Ascending aorta (tissue), 2 donors: ENCODE measurements at regions not wholly inside any gene's neighbourhood (a gene's known extent, or its start where the extent isn't known, plus 50 kb on each side); places are given as distances from the start of the nearest gene placed in this dataset.
"Not testable (repeated sequence)": the region's sequence is repeated elsewhere in the genome, so short reads cannot be mapped to it uniquely, and the experiment has no call there.

Source experiments
- DNase-seq, 2 donors: peaks; one replicate each; pipeline ENCODE4 v3.0.0-alpha.2; 2019; ENCODE audit warnings: low spot score in 2 of 2
- H3K27ac ChIP-seq, 2 donors: fragments of 200-600 bp; sonication (generic); one replicate each; pipeline ENCODE4 v1.5.1; 2016 to 2017; ENCODE audit warnings: mild to moderate bottlenecking in 1 of 2
- H3K27me3 ChIP-seq: fragments of 200-600 bp; sonication (generic); one replicate; pipeline ENCODE4 v1.5.1; 2017
- H3K36me3 ChIP-seq, 2 donors: fragments of 200-600 bp; sonication (generic); one replicate each; pipeline ENCODE4 v1.5.1; 2016
- H3K4me1 ChIP-seq, 2 donors: fragments of 200-600 bp; sonication (generic); one replicate each; pipeline ENCODE4 v1.5.1; 2016 to 2017; ENCODE audit warnings: mild to moderate bottlenecking in 1 of 2
- H3K4me3 ChIP-seq, 2 donors: fragments of 200-600 bp; sonication (generic); one replicate each; pipeline ENCODE4 v1.5.1; 2016 to 2017; ENCODE audit warnings: mild to moderate bottlenecking in 1 of 2
- H3K9me3 ChIP-seq, 2 donors: fragments of 200-600 bp; sonication (generic); one replicate each; pipeline ENCODE4 v1.5.1; 2016
- CTCF ChIP-seq, 3 experiments: fragments of 200-600 bp in 2 of 3; fragments of 450-650 bp in 1 of 3; sonication (generic) in 2 of 3; IDR thresholded peaks; one replicate each; pipeline ENCODE4 v1.5.1; 2016 to 2019; ENCODE audit warnings: antibody characterized with exemption in 3 of 3, mild to moderate bottlenecking in 1 of 3, moderate library complexity in 1 of 3
- intact Hi-C: fragments of 100-400 bp; cut with DNase I; formaldehyde crosslinking; loops from one replicate; pipeline ENCODE4 v1.15.1; 2023

DNA sequence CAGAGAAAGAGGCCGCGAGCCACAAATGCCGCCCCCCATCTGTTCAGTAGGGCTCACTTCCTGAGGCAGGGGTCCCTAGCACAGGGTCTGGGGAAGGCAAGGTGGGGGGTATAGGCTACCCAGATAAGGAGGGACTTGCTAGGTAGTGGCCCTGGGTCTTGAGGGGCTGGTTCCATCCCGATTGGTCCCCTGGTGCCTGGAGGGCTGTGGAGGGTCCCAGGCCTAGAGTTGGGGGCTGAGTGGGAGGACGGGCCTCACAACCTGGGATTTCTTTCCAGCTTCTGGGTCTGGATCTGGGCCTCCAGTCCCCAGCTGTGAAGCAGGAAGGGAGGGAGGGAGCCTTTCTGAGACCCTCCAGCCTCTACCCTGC lies 75.1 kb upstream of the EN2 start:
- intact Hi-C loops: no loop called here
- Histone ChIP-seq H3K4me3 (no peak overlapping the region), H3K4me1 (peaks cover 8% of the 10 kb centered on the region in 2 donors), H3K36me3 (no peaks in the 10 kb centered on the region), H3K27me3 (peaks cover 13% of the 10 kb centered on the region), H3K27ac (no peak overlapping the region), H3K9me3 (no peaks in the 10 kb centered on the region)
- TF ChIP-seq CTCF (IDR thresholded peaks at IDR 0.05): no peak
- DNase-seq: no peak

GRCh38 chr7:155383756-155384491 lies 74.0 kb upstream of the EN2 start:
- Histone ChIP-seq H3K36me3 (no peaks in the 10 kb centered on the region), H3K4me3 (no peak overlapping the region), H3K27ac (no peak overlapping the region), H3K27me3 (peaks cover 13% of the 10 kb centered on the region), H3K9me3 (no peaks in the 10 kb centered on the region), H3K4me1 (peaks cover 3 to 8% of the 10 kb centered on the region in 2 donors)
- intact Hi-C loops: no loop called here
- no peak for DNase-seq
- TF ChIP-seq CTCF (IDR thresholded peaks at IDR 0.05): no peak

- no peaks in the 10 kb centered on the region for H3K9me3 ChIP-seq
- no peak for DNase-seq
- TF ChIP-seq CTCF (IDR thresholded peaks at IDR 0.05): no peak
- no peaks in the 10 kb centered on the region for H3K36me3 ChIP-seq
- intact Hi-C loops: no loop called here
- peaks cover 13% of the 10 kb centered on the region for H3K27me3 ChIP-seq
- H3K4me1 ChIP-seq: peaks cover 3 to 8% of the 10 kb centered on the region in 2 donors
- no peak overlapping the region for H3K4me3 ChIP-seq
- no peak overlapping the region for H3K27ac ChIP-seq
These were observed 73.2 kb upstream of the EN2 start for GRCh38 chr7:155384751-155385150.

GRCh38 chr7:155385182-155385581 lies 72.7 kb upstream of the EN2 start:
- H3K27me3 ChIP-seq: peaks cover 13% of the 10 kb centered on the region
- H3K27ac ChIP-seq, H3K9me3 ChIP-seq, intact Hi-C loops, H3K4me1 ChIP-seq, DNase-seq, H3K36me3 ChIP-seq, H3K4me3 ChIP-seq: not testable (repeated sequence)

DNA sequence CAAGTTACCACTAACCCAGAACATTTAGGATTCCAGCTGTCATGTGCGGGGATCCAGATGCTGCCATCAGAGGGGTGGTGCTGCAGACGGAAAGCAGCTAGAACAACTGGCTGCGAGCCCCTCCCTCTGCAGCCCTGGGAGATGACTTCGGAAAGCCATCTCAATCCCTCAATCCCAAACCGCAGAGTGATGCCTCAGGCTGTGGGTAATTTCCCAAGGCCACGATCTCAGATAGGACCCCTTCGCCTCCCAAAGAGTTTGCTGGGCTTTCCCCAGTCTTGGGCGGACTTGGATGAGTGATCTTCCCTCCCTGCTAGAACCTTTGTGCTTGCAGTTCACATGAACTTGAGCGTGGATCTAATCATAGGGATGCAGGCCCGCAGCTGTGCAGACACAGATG lies 71.3 kb upstream of the EN2 start:
- H3K36me3 ChIP-seq: no peaks in the 10 kb centered on the region
- no peak overlapping the region for H3K4me3 ChIP-seq
- H3K9me3 ChIP-seq: no peaks in the 10 kb centered on the region
- no peak overlapping the region for H3K27ac ChIP-seq
- H3K4me1 ChIP-seq: peaks cover 0 to 8% of the 10 kb centered on the region in 2 donors
- DNase-seq: no peak
- TF ChIP-seq CTCF (IDR thresholded peaks at IDR 0.05): no peak
- intact Hi-C loops: no loop called here
- H3K27me3 ChIP-seq: peaks cover 6% of the 10 kb centered on the region

DNA sequence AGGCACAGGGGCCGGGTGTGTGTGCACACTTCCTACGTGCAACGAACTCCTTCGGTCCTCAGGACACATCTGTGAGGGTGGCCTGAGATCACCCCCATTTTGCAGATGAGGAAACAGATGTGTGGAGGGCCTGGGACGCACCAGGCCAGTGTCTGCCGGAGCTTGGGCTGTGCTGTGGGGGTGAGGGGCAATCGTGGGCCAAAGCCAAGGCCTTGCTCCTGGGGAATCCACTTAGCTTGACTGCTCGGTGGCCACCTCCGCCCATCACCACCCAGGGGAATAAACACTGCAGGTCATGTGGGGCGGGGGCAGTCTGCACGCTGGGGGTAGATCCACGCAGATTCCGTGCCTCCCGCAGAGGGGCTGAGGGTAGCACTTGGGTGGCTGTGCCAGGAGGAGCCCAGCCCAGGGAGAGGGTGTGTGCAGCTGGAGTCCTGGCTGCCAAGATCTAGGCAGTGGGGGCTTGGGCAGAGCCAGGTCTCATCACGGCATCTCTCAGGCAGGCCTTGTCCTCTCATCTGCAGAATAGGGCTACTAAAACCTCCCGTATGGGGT lies 70.8 kb upstream of the EN2 start:
- Histone ChIP-seq H3K4me3 (no peak overlapping the region), H3K9me3 (no peaks in the 10 kb centered on the region), H3K27ac (no peak overlapping the region), H3K4me1 (peaks cover 0 to 2% of the 10 kb centered on the region in 2 donors), H3K27me3 (peaks cover 4% of the 10 kb centered on the region), H3K36me3 (no peaks in the 10 kb centered on the region)
- intact Hi-C loops: no loop called here
- TF ChIP-seq CTCF (IDR thresholded peaks at IDR 0.05): no peak
- DNase-seq: no peak
